ENCODE measurements at regions not wholly inside any gene's neighbourhood (a gene's known extent, or its start where the extent isn't known, plus 50 kb on each side); places are given as distances from the start of the nearest gene placed in this dataset.

DNA sequence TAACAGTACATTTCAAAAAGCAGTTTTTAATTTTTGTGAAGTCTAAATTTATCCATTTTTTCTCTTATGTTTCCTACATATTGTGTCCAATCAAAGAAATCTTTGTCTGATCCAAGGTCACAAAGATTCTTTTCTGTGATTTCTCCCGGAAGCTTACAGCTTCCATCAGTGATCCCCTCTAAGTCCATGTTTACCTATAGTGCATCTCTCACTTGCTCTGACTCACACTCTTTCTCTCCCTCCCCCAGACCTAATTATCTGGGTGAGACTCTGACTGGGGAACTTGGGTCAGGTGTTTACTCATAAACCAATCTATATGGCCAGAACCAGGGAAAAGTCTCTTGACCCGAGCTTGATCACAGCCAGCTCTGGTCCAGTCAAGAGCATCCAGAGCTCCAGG, 224.4 kb downstream of the SPTSSA start:
- DNase-seq, result no peak

DNA sequence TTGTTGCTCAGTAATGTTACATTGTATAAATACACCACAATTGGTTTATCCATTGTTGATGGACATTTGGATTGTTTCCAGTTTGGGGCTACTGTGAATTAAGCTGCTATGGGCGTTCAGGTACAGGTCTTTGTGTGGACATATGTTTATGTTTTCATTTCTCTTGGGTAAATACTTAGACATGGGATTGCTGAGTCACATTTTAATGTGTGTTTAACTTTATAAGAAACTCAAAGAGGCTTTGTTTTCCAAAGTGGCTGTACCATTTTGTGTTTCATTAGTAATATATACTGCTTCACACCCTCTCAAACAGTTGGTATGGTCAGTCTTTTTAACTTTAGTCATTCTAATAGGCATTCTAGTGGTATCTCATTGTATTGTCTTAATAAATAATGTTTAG, 225.0 kb downstream of the SPTSSA start:
- no peak for DNase-seq

DNA sequence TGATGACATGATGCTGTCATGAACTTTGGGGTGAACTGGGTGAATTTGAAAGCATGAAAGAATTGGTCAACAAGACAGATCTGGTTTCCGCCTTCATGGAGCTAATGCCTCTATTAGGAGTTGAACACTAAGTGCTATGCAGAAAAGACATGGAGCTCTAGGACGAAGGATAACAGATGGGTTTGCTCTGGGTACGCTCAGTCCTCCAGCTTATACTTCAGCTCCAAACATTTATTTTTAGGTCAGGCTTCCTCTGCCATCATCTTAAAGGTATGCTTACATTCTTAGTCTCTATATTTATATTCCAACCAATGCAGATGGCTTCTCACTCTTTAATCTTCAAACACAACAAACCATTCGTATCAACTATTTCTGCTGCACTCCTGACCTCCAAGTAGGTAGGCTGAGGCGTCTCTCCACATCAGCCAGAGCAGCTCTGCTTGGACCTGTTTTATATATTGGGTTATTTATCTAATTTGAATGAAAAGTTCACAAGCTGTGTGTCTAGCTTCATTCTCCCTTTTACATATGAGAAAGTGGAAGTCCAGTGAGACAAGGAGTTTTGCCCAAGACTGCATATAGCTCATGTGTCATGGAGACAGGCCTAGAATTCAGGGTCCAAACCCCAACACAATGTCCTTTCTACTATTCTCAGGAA, 226.3 kb downstream of the SPTSSA start:
- DNase-seq, result no peak

DNA sequence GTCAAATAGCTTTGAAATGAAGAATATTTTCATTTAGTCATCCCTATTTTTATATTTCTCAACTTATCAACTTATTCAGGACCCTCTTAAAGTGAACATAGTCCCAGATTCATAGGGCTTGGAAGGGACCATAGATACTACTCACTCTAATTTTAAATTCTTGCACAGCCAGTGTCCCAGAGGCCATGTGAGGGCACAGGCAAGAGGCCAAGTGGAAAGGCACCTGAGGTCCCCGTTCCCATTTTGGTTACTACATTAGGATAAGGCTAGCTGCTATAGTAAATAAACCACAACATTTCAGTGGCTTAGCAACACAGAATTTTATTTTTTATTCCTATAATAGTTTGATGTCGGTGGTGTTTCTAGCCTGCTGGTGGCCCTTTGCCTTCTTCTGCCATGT, 227.8 kb downstream of the SPTSSA start:
- DNase-seq, result no peak

DNA sequence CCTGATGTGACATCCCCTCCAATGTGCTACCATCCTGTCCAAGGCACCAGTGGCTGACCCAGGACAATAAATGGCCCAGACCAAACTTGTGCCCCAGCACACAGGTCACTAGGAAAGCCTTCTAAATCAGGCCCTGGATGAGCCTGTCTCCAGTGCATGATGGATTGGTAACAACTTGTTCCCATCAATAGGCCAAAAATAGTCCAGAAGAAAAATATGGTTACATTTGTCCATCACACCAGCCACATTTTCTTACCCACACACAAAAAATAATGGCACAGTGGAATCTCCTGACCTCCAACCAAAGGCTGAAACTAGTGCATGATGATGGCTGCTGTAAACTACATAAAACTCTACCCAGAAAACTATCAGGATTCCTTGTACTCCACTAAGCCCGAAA, 228.4 kb downstream of the SPTSSA start:
- DNase-seq, result no peak

DNA sequence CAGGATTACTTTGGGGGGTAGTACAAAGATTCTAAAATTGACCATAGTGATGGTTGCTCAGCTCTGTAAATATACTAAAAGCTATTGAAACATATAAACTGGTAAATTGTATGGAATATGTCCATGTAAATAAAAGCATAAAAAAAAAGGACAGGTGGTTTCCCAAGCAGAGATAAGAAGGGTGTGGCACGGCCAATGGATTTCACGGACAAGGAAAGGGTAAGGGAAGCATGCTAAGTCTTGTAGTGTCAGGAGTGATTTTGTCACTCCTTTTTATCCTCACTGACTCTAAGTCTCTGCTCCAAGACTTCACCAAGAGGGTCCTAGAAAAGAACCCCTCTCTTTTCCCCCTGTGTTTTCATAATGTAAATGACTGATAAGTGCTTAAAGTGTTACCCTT, 229.2 kb downstream of the SPTSSA start:
- no peak for DNase-seq

DNA sequence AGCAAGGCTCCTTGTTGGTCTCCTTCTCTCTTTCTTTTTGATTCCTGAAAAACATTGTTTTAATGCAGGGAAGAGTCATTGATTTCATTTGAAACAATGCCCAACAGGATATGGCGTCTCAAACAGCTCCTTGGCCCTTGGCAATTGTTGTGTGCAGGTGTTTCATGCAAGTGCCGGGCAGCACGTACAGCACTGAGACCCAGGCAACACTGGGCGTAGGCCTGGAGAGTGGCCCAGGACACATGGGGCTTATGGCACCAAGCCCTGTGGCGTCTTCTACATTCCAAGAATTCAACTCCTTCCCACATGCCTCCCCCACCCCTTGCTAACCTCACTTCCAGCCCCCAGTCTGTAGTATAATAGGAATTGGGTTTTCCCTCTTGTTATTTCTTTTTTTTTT, 230.4 kb downstream of the SPTSSA start:
- no peak for DNase-seq

DNA sequence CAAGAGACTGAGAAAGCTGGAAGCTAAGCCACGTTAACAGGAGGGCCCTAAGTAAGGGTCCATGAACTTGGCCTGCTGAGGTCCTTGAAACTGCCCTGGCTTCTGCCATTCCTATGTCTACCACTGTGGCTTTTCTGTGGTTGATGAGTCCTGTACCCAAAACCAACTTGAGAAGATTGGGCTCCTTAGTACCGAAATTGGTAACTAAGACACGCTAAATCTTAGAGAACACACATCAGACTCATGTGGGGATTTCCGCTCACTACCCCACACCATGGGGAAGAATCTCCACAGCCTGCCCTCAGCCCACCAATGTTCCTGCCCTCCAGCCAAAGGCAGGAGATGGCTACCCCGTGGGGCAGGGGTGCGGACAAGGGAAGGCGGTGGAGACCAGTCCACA, 232.9 kb downstream of the SPTSSA start:
- no peak for DNase-seq

DNA sequence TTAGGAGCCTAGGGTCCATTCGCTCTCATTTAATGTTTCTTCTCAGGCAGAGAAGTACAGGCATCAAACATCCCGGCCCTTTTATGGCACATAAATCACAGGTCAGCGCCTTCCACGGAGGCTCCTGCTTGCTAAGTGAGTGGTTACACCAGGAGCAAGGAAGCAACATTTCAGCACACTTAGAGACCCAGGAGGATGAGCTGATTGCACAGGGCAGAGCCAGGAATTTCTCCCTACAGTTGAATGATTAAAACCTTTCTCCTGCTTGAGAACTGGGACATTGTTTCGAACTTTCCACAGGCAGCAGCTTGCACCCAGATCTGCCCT, 233.4 kb downstream of the SPTSSA start:
- no peak for DNase-seq

DNA sequence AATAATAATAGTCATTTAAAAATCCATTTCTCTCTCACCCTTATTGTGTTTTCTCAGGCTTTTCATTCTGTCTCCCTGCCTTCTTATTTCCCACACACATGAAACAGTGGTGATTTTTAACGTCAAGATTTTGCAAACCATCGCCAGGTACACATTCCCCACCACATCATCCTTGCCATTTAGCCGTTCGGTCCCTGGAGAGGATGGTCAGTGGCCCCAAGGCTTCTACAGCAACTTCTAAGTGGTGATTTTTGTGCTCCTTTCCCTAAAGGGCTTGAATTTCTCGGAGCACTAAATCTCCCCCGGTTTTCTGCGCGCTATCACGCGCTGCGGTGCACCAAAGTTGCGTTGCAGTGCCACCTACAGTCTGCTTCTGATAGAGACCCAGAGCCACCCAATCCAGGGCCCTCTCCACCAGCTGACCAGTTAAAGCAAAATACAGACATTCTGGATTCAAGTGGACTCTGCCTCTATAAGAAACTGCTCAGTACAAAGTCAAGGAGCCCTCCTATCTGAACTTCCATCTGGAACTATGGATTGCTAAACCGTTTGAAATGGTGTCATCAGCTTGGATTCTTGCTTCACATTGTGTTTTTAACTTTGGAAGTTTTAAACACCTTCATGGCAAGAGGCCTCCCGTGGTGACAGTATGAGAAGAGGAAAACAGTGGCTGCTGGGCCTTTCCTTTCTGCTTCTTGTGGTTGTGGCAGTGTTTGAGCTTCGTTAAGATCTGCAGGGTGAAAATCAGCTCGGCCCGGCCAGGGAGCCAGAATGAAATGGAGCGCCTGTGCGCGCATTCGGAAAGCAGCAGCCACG, 234.0 kb downstream of the SPTSSA start:
- DNase-seq, result peak; percentile 9

DNA sequence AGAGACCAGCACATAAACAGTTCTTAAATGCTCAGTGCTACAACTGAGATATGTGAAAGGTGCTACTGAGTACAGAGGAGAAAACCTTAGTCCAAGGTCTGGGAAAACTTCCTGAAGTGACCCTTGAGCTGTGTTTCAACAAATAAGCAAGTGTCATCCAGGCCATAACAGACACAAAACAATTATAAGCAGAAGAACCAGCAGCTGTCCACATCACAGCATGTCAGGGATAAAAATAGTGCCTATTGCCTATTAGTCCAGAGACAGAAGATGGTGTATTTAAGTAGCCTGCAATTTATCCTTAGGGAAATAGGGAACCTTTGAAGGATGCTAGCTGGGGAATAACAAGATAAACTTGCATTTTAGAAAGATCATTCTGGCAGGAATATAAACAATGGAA, 237.8 kb downstream of the SPTSSA start:
- DNase-seq, result no peak

DNA sequence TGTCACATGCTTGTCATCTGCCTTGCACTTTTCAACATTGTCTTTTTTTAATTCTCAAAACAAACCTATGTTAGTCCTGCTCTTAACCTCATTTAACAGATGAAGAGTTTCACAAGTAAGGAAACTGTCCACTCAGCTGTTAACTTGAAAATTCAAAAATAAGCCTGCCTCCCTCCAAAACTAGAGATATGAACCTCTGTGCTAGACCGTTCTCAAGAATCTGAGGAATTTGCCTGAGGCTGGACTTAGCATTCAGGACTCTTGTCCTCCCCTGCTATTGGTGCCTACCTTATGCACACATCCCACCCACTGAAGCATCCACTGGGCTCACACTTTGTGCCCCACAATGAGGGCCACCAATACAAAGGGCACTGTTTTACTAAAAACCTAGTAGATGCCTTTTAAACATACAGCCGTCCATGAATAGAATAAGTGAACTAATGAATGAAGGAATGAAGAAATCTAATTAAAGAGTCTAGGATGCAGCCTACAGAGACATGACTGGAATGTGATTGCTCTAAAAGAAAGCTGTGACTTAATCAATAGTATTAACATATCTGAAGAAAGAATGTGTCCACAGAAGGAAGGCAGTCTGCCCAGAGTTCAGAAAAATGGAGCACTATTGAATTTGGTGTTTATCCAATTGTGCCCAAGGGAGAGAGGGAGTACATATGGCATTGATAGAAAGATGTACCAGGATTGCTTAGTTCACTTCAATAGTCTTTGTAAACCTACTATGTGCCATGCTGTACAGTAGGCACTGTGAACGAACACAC, 238.5 kb downstream of the SPTSSA start:
- DNase-seq, result no peak

DNA sequence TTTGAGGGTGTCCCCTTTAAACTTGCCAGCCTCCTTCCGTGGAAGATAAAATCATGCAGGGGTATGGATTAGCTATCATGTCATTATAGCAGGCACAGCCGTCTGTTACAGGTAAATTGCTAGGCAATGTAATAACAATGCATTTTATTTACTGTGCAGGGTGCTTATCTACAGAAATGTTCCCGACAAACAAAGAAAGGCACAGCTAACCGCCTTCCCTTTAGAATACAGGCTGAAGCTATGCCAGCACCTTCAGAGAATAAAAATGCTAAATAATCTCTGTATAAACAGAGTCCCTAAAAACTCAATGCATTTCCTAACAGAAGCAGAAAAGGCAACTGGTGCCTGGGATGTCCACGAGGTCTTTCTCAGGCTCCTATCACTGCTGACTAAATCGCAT, 239.2 kb downstream of the SPTSSA start:
- DNase-seq, result no peak

DNA sequence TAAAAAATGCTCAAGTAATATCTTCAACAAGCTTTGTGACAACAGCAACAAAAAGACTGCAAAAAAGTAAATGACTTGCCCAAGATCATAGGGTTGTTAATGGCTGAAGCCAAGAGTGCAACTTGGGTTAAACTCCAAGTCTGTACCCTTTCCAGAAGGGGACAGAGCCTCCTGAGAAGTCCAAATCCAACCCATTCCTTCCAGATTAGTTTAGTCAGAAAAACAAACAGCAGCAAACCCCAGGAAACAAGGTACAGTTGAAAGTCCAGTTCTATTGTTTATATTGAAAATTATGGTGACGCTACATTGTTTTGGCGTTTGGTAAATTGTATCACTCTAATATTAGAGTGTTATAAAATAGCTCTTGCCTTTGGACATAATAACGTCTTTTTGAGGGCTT, 239.9 kb downstream of the SPTSSA start:
- no peak for DNase-seq

DNA sequence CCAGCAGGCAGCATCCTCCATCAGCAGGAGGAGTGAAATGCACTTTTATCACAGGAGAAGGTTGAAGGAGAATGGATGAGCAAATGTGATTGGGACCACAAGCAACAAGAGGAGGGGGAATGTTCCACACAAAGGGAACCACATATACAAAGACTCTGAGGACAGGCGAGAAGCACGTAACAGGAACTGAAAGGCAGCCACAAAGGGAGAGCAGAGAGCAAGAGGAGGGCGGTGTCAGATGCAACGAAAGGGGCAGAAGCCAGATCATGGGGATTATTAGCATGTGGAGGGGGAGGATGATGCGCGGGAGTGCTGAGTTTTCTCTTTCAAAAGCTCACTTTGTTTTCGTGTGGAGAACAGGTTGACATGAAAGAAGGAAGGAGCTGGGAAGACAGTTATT, 241.1 kb downstream of the SPTSSA start:
- no peak for DNase-seq

DNA sequence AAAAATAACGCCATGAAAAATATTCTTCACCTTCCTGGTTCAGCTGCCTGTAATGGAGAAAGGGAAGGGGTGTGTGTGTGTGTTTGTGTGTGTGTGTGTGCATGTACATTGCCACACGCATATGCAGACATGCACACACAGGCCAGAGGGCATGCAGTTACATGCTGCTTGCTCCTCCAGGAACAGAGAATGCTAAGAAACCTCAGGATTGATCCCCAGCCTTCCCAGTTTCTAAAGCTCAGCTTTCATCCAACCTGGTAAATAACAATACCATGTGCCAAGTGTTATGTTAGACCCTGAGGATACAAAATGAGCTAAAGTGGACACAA, 241.7 kb downstream of the SPTSSA start:
- DNase-seq, result no peak

DNA sequence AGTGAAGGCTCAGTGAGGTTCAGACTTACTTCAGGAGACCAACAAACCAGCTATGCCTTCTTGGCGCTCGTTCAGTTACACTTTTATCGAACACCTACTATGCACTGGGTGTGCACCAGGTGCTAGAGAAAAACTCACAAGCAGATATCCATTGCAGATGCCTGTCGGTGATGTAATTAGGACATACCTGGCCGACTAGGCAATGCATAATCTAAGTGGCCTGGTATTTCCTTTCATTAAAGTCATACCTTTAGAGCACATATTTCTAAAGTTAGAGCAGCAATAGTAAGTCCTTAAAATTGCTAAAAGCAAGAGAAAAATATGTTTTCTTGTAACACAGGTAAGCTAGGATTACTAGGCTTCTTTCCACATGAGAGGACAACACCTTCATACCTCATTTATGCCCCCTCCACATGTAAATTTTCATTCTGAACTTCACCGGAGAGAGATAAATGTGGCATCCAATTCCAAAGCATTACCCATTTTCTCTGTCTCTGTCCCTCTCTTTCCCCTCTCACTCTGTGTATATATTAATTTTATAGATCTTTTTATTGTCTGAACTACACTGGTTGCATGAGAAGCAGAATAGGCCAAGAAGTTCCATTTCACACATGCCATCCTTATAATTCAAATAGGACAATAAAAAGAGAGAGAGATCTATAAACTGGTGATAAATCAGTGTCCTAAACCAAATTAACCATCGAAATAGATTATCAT, 242.2 kb downstream of the SPTSSA start:
- no peak for DNase-seq

DNA sequence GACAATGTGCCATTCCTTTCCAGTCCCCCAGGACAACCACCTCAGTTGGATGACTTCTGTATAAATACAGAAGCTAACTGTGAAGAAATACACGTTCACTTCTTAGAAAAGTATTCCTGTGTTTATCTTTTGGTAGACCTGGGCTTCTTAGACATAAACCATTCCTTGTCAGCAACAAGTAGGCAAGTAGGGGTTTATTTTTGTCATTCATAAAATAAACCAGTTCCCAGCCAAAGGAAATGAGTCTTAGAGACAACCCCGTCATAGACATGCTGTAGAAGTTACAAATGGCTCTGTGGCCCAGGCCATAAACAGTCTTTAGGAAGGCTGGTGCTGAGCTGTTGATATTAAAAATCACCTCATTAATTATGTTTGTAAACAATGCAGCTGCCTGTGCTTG, 243.2 kb downstream of the SPTSSA start:
- DNase-seq, result no peak

DNA sequence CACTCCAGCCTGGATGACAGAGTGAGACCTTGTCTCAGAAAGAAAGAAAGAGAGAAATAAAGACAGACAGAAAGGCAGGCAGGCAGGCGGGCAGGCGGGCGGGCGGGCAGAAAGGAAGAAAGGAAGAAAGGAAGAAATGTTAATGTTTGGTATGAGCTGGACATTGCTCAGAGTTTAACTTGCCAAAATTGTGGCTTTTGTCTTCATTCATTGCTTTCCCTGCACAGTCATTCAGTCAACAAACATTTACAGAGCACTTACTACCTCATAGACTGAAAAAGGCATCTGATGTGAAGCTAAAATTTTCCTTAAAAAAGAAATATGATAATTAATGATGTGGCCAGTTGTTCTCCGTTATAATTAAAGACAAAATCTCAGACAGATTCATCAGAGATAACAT, 247.1 kb downstream of the SPTSSA start:
- DNase-seq, result no peak

DNA sequence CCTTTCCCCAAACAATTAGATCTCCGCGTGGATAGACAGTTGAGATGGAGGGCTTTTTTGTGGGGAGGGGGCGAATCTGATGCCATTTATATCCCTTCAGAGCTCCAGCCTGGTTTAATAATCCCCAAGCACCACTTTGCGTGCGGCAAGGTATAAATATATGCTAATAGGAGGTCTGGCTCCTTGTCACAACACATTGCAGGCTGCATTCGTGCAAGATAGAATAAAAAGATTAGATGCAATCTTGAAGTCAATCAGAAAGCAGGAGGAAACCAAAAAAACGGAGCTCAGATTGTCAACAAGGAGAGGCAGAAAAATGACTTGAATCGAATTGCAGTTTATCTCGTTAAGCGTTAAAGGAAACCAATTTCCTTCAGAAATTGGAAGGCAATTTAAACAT, 248.7 kb downstream of the SPTSSA start:
- no peak for DNase-seq

DNA sequence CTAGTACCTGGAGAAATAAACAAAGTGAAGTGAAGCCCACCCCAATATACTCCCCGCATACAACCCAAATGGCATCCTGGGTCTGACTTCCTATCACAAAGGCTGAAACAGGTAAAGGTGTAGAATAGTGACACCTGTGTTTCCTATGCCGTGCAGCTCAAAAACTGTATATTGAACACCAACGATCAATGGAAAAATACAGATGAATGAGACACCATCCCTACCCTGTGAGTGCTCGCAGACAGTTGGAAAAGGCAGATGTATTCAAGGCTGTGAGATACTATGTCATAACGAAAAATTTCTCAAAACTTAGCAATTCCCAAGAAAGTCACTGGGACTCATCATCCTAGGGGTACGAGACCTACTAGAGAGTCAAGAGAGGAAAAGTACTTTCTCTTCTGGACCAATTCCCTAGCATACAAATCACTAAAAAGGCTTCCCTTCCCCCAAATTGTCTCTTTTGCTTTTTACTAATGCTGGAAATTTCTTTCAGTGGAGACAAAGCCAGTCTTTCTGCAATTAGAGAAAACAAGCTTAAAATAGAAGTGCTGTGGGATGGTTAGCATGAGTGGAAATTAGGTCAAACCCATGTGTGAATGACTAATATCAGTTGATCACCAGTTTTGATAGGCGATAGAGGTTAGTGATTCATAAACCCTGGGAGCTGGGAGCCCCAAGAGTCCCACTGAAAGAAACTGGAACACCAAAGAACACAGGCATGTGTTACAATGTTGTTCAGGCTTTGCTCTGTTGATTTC, 249.7 kb downstream of the SPTSSA start:
- DNase-seq, result no peak

DNA sequence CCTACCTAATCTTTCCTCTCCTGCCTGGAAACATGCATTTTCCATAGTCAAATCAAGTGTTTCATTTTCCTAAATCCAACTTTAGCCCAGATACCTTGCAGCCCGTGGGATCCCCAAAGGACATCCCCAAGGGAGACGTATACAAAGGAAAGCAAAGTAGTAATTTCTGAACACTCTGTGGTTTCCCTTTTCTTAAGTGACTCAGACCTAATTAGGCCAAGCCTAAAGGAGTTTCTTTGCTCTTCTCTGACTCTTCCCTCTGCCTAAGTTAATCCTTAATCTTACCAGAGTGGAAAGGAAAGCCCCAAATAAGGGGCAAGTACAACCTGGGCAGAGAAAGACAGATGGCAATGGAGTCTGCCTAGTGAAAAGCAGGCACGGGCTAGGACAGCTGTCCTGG, 250.3 kb downstream of the SPTSSA start:
- DNase-seq, result no peak

DNA sequence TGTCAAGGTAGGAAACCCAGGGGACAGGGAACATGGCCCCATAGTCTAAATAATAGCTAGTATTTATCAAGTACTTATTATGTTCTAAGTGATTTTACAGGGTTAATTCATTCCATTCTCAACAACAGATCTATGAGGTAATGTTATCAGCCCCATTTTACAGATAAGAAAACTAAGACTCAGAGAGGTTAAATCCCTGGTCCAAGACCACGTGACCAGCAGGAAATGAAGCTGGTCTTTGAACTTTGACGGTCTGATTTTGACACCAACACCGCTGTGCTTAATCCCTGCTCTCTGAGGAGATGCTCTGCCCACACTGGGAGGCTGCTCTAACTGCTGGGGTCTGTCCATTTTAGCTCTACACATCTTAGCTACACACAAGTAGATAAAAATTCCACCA, 253.5 kb downstream of the SPTSSA start:
- DNase-seq, result no peak
